ENCODE measurements at regions not wholly inside any gene's neighbourhood (a gene's known extent, or its start where the extent isn't known, plus 50 kb on each side); places are given as distances from the start of the nearest gene placed in this dataset.

- peak; percentile 33 for DNase-seq (ENCODE audit: low read depth)
- H3K4me3 ChIP-seq (ENCODE audit: control insufficient read depth, low read depth, low read length): no peak overlapping the region
- TF ChIP-seq, protein P1, sequence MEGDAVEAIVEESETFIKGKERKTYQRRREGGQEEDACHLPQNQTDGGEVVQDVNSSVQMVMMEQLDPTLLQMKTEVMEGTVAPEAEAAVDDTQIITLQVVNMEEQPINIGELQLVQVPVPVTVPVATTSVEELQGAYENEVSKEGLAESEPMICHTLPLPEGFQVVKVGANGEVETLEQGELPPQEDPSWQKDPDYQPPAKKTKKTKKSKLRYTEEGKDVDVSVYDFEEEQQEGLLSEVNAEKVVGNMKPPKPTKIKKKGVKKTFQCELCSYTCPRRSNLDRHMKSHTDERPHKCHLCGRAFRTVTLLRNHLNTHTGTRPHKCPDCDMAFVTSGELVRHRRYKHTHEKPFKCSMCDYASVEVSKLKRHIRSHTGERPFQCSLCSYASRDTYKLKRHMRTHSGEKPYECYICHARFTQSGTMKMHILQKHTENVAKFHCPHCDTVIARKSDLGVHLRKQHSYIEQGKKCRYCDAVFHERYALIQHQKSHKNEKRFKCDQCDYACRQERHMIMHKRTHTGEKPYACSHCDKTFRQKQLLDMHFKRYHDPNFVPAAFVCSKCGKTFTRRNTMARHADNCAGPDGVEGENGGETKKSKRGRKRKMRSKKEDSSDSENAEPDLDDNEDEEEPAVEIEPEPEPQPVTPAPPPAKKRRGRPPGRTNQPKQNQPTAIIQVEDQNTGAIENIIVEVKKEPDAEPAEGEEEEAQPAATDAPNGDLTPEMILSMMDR (IDR thresholded peaks at IDR 0.05; ENCODE audit: control insufficient read depth, insufficient read depth, low read depth, low read length, missing control alignments): no peak
Observed at GRCh38 chr15:88981244-88982215, 68.4 kb upstream of the MFGE8 start.

GRCh38 chr15:88982304-88982945 lies 69.2 kb upstream of the MFGE8 start:
- peak; percentile 59 for DNase-seq (ENCODE audit: low read depth)
- no peak overlapping the region for H3K4me3 ChIP-seq (ENCODE audit: control insufficient read depth, low read depth, low read length)
- TF ChIP-seq, protein P1 (IDR thresholded peaks at IDR 0.05; ENCODE audit: control insufficient read depth, insufficient read depth, low read depth, low read length, missing control alignments): no peak

- TF ChIP-seq, protein P1 (IDR thresholded peaks at IDR 0.05; ENCODE audit: control insufficient read depth, insufficient read depth, low read depth, low read length, missing control alignments): no peak
- DNase-seq (ENCODE audit: low read depth): no peak
- H3K4me3 ChIP-seq (ENCODE audit: control insufficient read depth, low read depth, low read length): no peak overlapping the region
Observed at GRCh38 chr15:88982946-88983342, 69.8 kb upstream of the MFGE8 start.

GRCh38 chr15:88983861-88984429 lies 70.8 kb upstream of the MFGE8 start:
- TF ChIP-seq, protein P1 (IDR thresholded peaks at IDR 0.05; ENCODE audit: control insufficient read depth, insufficient read depth, low read depth, low read length, missing control alignments): no peak
- no peak overlapping the region for H3K4me3 ChIP-seq (ENCODE audit: control insufficient read depth, low read depth, low read length)
- no peak for DNase-seq (ENCODE audit: low read depth)

- no peak overlapping the region for H3K4me3 ChIP-seq (ENCODE audit: control insufficient read depth, low read depth, low read length)
- DNase-seq (ENCODE audit: low read depth): no peak
- TF ChIP-seq, protein P1 (IDR thresholded peaks at IDR 0.05; ENCODE audit: control insufficient read depth, insufficient read depth, low read depth, low read length, missing control alignments): no peak
Observed at GRCh38 chr15:88985547-88986393, 72.6 kb upstream of the MFGE8 start.
